GM19372 (cell line): ENCODE measurements at regions not wholly inside any gene's neighbourhood (a gene's known extent, or its start where the extent isn't known, plus 50 kb on each side); places are given as distances from the start of the nearest gene placed in this dataset.
"Not testable (repeated sequence)": the region's sequence is repeated elsewhere in the genome, so short reads cannot be mapped to it uniquely, and the experiment has no call there.

Experiments used
- ATAC-seq: cut with Tn5 transposase; IDR thresholded peaks from one replicate; pipeline ENCODE4 v1.9.1; 2021; ENCODE audit warnings: mild to moderate bottlenecking, low read depth, moderate library complexity; ENCODE audit not compliant: unreplicated experiment

DNA sequence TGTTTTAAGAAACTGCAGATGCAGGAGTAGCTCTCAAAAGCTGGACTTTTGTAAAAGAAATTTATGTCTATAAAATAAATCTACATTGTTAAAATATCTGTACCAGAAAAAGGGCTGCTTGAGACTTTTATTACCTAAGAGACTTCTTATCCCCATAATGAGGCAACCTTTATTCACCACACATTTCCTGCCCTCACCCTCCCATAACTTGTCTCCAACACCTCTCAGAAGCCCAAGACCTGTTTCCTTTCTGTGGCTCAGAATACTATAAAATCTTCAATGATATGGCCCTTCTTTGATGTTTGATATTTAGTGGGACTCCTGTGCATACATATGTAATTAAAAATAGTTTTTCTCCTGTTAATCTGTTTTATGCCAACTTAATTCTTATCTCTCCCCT is 141.5 kb upstream of the FER start:
- ATAC-seq, result no peak

DNA sequence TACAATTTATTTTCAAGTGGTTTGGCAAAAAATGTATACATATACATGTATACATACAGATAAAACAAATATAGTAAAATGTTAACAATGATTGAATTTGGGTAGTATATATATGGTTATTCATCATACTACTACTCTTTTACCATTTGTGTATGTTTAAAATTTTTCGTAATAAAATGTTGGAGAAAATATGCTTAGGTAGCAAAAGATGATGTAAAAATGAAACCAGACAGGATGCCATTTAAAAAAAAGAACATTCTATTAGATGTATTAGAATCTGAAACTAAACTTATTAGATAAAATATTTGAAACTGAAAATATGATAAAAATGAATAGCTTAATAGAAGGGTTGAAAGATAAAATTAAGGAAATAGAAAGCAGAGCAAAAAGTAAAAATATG is 144.9 kb upstream of the FER start:
- no peak for ATAC-seq

DNA sequence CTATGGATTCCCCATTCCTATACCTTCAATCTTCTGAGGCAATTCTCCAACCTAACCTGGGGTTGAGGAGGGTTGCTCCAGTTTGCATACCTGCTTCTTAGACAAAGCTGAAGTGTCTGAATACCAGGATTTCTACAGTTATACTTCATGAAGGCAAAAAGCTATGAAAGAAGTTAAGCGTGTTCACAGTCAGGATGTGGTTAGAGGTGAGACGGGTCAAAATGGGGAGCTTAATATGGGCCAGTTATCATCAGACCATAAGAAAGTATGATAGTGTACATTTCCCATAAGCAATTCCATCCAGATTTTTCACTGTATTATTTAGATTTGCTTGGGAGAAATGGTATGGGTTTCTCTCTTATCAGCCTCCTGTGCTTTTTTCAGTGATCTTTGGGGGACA is 156.9 kb upstream of the FER start:
- no peak for ATAC-seq

DNA sequence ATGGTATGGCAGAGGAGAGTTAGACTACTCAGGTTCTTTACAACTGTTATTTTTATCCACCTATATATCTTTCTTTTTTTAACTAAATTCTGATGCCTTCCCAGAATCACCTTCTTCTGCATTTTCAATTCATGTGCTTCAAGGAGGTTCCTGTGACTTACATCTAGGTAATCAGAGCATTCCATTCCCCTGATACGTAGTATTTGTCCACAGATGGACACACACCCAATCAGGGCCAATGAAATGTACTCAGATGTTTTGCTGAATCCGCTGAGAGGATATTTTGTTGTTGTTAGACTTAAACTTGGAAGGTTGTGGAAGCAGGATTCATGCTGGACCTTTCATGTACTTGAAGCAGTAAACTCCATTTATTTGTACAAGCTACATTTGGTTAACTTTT is 159.4 kb upstream of the FER start:
- ATAC-seq, result no peak

DNA sequence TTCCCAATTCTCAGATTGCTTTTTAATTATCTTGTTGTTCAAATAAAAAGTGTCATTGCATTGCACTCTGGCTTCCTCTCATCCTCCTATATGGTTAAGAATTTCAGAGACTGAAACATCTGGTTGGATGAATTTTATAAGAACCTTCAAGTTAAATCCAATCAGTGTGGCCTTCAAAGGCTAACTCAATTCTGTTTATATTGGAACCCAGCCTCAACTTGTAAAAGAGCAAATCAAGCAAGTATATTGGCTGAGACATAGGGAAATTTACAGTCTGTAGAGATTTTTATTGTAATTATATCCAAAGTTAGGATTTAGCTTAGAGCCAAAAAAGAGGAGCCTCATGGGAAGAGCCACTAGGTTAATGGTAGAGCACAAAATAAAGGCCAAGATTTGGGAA is 159.9 kb upstream of the FER start:
- ATAC-seq, result no peak

DNA sequence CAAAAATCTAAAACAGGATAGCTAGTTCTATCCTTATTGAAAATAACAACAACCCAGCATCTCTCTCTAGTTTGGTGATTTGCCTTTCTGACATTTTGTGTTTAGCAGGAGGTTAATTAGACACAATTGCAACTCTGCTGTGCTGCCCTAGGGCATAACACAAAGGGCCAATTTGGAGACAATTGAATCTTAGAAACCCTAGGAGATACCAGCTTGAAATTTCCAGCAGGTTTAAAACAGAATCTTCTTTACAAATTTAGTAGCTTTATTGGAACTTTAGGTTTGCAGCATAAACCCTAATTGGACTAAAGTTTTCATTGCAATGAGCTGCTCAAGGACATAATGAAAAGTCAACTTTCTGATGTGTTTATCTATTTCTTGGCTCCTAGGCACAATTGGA is 166.7 kb upstream of the FER start:
- no peak for ATAC-seq

DNA sequence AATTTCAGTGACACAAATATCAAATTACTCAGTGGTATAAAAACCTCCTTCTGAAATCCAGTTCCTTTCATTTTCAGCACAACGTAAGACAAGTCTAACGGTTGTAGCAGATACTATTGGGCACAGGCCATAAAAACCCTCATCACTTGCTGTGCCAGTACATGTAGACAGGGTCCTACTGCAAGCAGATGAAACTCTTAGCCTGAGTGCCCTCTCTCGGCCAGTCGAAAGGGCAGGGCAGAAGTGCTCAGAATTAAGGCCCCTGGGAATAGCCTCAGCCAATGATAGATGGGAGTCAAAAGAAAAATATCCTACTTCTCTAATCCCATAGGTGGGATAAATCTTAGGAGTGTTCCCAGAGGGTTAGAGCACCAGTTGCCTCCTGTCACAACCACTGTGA is 168.5 kb upstream of the FER start:
- ATAC-seq, result no peak

DNA sequence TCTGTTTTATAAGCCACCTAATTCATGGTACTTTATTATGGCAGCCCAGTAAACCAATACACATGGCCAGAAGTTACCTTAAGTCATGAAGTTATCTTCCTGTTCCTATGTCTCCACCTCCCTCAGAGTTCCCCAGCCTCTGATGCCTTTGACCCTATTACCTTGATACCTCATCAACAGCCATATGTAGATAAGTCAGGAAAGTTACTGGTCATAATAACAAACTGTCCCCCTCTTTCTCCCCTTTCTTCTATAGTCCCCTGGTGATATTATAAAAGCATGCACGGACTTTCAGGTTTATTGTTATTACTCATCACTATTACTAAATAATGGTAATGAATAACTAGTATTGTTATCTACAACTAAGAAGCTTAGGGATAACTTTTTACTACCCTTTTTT is 168.9 kb upstream of the FER start:
- no peak for ATAC-seq

DNA sequence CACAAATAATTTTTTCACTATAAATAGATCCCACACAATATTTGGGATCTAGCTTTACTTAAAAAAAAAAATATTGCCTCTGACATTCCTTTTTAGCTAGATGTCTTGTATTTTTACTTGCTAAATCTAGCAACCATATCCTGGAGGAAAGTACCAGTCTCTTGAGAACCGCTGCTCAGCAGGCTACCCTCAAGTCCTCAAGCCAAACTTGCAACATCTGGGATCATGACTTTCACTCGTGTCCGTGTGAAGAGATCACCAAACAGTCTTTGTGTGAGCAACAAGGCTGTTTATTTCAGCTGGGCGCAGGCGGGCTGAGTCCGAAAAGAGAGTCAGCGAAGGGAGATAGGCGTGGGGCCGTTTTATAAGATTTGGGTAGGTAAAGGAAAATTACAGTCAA is 180.3 kb upstream of the FER start:
- ATAC-seq, result no peak

DNA sequence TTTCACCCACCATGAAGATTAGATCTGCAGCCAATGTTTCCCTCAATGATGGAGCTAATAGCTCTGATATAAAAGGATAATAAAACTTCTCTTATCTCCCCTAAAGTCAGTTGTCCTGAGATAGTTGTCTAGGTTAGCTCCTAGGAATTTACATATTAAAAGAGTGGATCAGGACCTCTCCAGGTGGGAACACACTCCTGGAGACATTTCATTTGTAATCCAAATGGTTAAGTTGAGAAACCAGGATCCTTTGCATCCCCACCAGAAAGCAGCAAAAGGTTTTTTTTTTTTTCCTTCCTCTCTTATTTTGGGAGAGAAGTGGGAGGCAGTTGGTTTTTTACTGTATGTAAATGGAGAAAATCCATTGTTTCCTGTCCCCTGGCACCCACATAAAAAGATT is 182.5 kb upstream of the FBXL17 start:
- no peak for ATAC-seq

DNA sequence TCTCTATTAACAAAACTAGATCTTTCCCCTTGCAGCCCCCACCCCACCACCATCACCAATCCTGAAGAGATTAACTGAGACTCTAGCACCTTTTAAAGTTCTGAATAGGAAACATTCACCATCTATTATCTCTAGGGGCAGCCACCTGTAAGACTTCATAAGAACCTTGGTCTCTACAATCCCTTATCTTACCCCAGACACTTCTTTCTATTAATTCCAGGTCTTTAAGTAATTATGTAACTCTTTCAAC is 180.2 kb upstream of the FBXL17 start:
- no peak for ATAC-seq

DNA sequence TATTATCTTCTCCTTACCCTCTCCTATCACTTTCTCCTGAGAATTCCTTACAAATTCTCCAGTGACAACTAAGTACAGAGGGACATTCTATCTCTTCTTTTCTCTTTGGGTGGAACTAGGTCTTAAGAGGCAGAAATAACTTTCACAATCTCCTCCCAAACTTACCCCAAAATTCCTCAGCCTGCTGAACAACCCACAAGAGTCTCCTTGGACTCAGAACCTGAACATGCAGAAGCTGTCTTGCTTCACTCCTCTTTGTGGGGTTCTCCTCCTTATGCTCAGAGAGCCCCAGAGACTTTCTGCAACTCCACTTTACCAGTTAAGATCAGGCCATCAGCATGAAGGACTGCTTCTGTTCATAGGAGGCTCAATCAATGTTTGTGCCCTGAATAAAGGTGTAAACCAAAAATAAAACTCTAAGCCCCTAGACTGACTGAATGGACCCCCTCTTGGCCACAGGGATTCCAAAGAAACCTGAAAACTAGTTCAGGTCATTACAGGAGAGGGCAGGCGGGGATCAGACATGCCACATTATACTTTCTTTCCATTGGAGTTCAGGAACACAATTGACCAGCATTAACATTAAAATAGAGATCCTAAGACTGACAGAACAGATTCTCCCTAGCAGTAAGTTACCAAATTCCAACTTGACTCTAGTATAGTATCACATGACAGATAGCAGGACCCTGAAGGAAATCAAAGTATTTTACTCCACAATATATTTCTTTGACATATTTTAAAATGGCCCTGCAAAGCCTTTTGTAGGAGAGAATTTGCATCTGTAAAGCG is 179.7 kb upstream of the FBXL17 start:
- ATAC-seq, result no peak

DNA sequence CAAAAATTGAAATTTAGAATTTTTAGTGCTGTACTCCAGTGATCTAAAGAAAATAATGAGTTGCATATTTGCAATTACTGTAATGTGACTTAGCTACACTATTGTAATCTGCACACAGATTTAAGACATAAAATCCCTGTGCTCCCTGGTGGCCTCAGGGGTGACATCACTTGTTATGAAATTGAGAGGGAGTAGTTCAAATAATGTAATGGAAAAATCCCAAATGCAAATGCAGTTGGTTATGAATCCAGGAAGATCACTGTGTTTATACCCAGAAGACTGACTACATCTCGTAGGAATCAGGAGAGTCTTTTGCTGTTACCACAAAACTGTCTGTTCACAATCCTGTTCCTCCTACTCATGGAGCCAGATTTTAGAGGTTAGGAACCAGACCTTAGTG is 178.7 kb upstream of the FBXL17 start:
- no peak for ATAC-seq

DNA sequence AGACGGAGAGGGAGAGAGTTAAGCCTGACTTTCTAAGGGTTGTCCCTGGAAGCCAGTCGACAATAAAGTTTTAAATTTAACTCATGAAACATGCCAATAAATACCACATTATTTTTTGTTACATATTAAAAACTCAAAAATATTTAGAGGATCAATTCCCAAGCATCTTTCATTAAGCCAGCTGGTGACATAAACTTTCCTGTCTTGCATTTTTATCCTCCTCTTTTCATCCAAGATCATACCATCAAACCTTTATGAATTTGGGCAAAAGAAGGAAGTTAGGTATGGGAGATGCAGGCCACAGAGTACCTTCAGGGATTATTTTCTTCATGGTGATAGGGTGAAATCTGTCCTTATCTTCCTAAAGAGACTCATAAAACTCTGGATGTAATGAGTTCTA is 178.3 kb upstream of the FBXL17 start:
- ATAC-seq, result no peak

DNA sequence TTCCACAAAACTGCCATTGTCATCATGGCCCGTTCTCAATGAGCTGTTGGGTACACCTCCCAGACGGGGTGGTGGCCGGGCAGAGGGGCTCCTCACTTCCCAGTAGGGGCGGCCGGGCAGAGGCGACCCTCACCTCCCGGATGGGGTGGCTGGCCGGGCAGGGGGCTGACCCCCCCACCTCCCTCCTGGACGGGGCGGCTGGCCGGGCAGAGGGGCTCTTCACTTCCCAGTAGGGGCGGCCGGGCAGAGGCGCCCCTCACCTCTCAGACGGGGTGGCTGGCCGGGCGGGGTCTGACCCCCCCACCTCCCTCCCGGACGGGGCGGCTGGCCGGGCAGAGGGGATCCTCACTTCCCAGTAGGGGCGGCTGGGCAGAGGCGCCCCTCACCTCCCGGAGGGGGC is 176.9 kb upstream of the FBXL17 start:
- ATAC-seq, result not testable (repeated sequence)

DNA sequence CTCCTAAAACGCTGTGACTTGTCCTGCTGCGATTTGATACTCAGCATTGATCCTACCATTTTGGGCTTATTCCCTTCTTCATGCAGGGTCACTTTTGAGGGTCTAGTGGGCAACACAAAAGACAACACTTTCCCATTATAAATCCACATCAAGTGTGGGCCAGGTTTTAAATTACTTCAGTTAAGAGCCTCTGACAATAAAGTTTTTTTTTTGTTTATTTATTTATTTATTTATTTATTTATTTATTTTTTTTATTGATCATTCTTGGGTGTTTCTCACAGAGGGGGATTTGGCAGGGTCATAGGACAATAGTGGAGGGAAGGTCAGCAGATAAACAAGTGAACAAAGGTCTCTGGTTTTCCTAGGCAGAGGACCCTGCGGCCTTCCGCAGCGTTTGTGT is 176.2 kb upstream of the FBXL17 start:
- ATAC-seq, result not testable (repeated sequence)

DNA sequence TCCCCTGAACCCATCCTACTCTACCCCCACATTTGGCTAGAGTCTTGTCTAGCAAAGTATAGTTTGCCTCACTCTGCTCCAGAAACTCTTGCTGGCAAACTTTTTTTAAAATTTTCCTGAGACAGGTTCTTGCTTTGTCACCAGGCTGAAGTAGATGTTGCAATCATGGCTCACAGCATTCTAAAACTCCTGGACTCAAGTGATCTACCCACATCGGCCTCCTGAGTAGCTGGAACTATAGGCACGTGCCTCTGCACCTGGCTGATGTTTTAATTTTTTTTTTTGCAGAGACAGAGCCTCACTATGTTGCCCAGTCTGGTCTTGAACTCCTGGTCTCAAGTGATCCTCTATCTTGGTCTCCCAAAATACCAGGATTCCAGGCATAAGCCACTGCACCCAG is 175.8 kb upstream of the FBXL17 start:
- no peak for ATAC-seq

DNA sequence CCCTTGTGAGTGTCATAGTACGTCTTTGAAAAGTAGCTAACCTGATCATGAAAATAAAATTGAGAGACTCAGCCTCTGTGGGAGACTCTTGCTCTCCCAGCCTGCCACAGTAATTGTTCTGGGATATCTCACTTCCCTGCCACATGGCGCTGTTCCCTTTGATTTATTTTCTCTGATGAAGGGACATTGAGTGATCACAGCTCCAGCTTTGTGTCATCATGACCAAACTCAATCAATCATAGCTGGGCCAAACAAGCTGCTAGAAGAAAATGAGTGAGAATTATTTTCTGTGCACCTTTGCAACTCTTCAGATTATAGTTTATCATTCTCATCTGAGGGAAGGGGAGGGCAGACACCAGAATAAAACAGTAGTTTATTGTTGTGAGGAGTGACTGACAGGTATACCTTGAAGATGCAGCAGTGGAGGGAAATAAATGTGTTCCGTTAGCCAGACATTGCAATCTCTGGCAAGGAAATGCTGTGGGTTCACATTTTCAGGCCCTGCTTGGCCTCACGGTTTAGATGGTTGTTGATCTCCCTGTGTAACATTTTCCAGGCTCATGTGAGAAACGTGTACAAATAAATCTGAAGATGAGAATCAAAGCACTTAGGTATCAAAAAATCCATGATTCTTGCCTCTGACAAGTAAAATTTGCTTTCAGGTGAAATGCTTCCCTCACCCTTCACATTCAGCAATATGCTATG is 174.7 kb upstream of the FBXL17 start:
- no peak for ATAC-seq

DNA sequence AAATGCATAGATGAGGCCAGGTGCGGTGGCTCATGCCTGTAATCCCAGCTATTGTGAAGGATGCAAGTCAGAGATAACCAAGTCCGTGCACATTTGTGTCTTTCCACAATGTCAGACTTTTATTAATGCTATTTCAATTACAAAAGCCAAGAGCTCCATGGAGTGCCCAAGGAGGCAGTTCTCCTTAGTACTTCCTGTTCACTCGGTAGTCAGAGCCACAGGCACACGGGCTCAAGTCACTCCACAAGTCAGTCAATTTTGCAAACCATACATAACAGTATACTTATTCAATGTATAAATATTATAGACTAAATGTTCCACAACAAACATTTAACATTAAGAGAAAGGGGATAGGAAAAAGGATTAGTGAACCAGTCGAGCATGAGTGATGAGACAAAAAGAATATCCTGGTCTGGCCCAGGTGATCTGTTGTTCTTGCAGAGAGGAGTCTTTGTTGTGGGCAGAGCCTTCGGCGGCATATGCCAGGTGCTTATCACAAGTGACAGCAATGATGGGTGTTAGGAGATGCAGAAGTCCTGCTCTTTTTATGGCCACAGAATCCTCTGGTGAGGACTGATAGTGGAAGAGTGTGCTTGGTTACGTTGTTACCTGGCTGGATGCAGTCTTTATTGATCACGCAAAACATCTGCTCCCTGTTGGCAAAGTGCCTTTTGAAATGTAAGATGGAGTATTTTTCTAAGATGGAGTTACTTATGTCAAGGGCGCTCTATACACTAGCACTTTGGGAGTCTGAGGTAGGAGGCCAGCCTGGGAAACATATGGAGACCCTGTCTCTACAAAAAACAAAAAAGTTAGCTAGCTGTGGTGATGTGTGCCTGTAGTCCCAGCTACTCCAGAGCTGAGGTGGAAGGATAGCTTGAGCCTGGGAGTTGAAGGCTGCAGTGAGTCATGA is 167.0 kb upstream of the FBXL17 start:
- no peak for ATAC-seq

DNA sequence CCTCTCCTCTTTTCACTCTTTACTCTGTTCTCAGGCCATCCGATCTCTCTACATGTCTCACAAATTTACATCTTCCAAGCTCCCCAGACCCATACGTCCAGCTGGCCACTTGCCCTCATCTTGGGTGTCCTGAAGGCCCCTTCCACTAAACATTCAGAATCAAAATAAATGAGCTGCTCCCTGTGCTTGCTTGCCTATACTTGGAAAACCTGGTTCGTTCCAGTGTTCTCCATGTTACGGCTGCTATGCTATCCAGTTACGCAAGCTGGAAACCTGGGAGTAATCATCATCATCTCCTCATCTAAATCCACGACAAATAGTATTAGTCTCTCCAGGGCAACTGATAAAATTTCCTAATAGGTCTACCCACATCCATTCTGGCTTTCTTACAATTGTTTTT is 165.0 kb upstream of the FBXL17 start:
- no peak for ATAC-seq

DNA sequence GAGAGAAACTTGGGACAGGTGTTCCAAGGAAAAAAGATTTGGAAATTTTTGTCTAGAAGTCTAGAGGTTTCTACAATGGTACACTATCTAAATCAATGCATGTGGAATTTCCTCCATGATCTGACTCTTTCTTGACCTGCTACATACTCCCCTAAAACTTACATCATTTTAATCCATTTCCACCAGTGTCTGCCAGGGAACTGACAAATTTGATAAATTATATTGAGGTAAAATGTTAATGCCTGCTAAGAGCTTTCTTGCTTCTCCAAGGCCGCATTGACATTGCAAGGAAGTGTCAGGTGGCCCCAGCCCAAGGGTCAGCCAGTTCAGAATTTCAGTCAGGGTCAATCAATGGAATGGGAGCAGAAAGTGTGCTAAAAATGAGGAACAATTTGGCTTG is 163.4 kb upstream of the FBXL17 start:
- no peak for ATAC-seq

DNA sequence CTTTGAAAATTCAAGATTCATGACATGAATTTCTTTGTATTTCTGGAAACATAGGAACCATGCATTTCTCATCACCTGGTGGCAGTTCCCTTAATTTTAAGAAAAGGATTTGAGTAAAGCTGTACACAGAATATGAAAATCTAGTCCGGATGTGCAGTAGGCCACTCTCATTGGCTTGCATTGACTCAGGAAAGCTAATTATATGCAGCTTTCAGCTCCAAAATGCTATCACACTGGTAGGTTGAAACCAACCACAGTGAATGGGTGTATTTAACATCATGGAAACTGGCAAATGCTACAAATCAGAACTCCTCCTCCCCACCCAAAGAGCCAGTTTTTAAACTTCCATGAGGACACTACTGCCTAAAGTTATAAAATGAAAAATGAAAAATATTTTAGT is 161.6 kb upstream of the FBXL17 start:
- no peak for ATAC-seq
